GM18870 (cell line): ENCODE measurements at regions not wholly inside any gene's neighbourhood (a gene's known extent, or its start where the extent isn't known, plus 50 kb on each side); places are given as distances from the start of the nearest gene placed in this dataset.

Source experiments
- ATAC-seq: cut with Tn5 transposase; IDR thresholded peaks from one replicate; pipeline ENCODE4 v1.9.1; 2021; ENCODE audit warnings: moderate library complexity; ENCODE audit not compliant: unreplicated experiment

DNA sequence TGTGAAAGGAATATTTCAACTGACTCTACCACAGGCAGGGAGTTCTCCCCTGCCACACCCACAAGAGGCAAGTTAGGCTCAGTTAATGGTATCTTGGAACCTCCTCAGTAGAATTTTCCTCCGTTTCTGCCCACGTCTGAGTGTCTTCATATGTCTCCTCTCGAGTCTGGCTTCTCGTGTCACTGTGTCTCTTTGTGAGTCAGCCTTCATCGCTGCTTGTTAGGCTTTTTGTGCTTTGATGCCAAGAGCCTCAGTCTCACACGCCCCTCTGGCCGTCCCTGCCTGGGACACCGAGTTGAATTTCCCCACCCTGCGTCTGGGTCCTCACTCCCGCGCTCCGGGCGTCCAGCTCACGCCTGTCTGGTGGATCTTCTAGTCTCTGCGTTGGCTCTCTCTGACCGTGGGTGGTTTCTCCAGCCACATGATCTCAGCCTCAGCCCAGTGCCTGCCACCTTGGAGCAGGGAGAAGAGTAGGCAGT lies 125.7 kb upstream of the GADD45A start:
- no peak for ATAC-seq

DNA sequence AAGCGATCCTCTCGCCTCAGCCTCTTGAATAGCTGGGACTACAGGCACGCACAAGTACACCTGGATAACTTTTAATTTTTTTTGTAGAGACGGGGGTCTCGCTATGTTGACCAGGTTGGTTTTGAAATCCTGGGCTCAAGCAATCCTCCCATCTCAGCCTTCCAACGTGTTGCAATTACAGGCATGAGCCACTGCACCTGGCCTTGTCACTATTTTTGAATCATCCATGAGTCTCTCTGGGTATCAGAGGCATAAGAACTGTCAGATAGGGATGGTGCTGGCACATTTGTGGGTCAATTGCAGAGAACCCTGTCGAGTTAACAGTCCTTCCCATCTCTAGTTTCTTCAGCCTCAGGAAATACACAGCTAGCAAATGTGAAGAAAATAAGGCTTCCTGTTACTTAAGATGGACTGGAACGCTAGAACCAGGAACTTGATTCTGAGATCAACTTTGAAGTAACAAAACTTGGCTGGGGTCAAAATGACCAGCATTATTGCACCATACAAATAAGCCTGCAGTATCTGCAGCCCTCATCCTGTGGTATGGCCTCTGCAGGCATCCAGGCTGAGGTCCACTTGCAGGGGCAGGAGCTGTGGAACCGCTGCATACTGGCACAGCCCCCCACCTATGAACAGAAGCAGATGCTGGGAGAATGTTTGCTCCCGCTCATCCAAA lies 124.3 kb upstream of the GADD45A start:
- ATAC-seq = no peak

DNA sequence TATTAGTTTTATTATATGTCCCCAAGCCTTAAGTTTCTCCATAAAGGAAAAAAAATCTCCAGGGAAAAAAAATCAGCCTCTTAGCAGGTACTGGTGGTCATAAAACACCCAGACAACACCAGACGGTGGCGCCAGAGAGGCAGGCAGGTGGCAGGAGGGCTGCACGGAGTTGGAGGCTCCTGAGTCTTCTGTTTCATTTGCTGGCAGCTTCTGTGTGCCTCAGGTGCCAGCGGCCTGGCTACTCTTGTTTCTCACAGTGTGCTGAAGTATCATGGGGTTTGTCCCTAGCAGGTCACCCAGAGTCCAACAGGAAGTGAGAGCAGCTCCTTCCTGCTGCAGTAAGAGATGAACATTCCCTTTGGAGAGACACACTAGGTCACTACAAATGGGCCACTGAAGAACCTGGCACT lies 123.3 kb upstream of the GADD45A start:
- peak; percentile 63 for ATAC-seq

DNA sequence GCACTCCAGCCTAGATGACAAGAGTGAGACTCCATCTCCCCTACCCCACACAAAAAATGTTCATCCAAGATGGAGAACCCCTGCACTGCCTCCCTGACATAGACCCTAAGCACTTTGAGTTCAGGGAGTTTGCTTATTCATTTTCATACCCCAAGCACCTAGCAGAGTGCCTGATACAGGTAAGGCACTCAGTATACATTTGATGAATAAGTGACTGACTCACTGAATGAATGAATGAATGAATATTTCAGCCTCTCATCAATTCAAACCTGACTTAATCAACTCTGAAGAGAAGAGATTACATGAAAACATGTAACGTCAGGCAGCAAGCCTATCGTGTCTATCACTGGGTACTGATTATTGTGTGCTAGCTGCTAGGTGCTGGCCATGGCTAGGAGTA lies 121.3 kb upstream of the GADD45A start:
- no peak for ATAC-seq

DNA sequence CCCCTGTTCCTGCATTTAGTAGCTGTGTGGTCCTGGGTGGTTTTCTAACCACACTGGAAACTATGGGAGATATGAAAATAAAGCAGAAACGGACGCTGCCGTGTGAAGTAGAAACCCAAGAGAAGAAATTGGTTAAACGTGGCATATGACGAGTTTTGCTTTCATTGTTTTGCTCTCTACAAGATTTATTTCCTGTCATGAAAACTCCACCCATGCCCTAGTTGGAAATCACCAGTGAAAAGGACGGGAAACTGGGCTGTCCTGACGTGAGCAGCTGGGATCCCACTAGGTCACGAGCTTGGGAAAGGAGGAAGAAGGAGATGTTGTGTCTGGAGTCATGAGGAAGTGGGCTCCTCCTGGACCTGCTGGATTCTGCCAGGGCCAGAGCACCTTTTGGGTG lies 120.8 kb upstream of the GADD45A start:
- ATAC-seq = no peak

DNA sequence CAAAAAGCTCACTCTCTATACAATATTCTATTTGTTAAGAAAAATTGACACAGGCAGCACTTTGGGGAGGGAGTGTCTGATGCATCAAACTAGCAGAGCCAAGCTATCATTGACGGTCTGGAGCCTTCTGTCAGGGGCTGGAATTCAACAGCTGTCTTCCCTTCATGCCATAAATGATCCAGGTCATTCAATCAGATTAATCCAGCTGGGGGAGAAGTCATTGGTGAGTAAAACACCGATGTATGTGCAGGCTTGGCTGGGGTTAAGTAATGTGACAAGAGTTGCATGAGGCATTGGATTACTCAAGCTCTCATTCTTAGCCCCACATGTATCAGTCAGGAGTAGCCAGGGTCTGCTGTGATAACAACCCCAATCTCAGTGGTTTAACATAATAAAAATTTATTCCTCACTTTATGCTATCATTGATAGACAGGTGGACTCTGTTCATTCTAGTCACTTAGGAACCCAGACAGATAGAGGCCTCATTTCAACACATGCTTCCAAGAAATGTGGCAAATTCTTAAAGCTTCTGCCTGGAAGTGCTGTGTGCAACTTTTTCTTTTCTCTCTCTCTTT lies 118.1 kb upstream of the GADD45A start:
- ATAC-seq = no peak

DNA sequence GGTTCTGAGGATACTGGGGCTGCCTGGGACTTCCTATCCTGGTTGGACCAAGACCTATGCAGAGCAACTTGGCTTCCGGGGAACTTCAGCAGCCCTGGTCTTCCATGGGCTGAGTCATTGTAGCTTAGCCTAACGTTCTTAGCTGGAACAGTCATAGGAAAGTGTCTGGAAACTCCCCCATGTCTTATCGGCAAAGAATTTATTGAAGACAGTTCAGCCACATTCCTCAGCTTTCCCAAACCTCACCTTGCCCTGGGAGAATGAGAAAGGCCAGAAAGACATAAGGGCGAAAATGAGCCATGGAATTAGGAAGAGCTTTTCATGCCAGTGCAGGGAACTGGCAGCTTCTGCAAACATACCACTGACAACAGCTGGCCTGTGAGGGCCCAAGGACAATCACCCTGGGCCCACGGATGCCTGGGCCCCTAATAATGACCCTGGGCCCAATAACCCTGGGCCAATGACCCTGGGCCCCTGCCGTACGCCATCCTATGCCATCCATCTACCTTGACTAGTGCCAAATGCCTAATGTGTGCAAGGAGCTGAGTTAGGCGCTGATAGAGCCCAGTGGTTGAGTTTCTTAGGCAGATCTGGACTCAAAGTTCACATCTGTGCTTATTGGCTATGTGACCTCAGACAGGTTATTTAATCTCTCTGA lies 114.4 kb upstream of the GADD45A start:
- no peak for ATAC-seq

DNA sequence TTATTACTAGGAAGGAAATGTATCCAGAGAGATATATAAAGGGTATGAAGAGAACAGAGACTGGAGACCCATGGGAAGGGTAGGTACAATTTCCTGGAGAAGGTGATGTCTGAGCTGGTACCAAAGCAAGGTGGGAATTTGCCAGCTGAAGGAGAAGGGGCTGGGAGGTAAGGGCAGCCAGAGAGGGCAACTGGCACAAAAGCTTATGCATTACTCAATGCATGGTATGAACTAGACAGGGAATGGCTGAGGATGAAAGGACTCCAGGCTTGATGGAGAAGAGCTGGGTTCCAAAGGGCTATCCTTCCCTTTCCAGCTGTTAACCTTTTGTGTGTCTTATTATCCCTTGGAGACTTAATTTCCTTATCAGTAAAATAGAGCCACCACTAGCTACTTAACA lies 113.6 kb upstream of the GADD45A start:
- no peak for ATAC-seq

DNA sequence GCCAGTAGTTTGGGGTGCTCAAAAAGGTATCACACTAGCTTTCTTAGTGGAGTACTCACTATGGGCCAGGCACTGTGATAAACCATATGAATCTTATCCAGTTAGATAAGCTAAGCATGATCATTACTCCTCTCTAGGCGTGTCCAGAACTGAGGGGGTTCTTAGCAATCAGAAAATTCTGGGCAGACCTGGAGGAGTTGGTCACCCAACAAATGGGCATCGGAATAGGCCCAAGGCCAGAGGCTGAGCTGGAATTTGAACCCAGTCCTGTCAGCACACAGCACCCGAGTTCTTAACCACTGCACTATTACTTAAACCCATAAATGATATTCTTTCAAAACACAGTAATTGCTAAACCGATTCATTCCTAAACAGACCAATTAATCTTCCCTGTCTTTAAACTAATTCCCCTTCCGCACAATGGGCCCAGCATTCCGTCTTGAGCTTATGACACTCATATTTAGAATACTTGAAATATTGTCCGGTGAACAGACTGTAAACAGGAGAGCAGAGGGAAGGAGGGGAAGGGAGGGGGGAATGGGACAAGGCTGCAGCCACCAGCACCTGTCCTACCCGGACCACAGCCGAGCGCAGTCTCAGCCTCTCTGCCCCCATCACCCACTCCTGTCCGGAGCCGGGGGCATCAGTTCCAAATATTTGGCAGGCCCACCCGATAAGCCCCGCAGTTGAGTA lies 113.0 kb upstream of the GADD45A start:
- no peak for ATAC-seq

DNA sequence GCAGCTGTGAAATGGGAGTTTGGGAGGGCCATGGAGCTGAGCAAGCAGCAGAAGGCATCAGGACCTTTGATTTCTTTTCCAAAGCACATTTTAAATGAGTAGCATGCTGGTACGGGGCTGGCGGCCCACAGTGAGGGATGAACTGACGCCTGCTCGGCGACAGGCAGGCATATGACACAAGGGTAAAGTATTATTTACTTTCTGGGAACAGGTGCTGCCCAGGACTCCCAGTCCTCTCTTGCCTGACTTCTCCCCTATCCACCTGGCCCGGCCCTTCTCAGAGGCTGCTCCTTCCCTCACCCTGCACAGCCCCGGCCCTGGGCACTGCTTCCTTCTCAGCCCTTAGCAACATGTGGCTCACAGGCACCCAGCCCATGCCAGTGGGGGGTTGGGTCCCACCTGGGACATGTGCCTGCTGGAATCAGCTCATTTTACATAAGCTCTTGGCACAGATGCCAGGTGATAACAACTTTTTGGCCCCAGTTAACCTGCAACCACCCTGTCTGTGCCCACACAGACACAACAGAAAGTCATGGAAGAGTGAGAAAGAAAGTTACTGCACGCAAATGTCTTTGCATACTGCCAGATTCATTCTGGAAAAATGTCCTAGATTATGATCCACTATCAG lies 112.3 kb upstream of the GADD45A start:
- ATAC-seq = no peak

DNA sequence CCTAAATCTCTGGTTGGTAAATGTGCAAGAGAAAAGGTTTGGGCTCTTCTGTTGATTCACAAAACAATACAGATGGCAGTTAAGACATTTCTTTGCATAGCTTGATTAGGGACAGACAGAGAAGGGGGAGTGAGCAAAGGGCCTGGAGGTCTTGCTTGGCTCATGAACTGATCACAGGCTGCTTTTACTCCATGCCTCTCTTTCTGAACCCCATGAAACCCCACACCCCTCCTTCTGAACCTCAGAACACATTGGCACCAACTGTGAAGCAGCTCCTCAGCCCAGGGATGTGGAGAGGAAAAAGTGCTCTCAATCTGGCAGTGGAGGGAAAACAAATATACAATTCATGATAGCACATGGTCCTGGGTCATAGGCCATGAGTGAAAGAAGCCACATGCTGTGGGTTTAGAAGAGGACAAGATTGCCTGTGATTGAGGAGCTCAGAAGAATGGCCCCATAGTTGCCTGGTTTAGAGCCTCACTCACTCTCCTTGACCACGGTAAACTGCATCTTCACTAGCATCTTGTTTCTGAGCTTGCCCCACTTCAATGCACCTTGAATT lies 111.6 kb upstream of the GADD45A start:
- no peak for ATAC-seq

DNA sequence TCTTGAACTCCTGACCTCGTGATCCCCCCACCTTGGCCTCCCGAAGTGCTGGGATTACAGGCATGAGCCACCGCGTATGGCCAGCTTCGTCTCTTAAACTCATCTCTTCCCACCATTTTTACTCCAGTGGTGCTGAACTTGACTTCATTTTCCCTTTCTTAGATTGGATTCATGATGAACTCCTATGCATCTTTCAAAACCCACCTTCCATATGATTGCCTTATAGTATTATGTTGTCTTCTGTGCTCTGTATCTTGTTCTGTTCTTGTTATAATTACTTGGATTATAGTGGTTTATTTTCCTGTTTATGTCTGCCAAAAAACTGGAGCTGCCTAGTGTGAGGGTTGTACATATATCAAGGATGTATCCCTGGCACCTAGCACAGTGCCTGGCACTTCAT lies 110.8 kb upstream of the GADD45A start:
- ATAC-seq = no peak

DNA sequence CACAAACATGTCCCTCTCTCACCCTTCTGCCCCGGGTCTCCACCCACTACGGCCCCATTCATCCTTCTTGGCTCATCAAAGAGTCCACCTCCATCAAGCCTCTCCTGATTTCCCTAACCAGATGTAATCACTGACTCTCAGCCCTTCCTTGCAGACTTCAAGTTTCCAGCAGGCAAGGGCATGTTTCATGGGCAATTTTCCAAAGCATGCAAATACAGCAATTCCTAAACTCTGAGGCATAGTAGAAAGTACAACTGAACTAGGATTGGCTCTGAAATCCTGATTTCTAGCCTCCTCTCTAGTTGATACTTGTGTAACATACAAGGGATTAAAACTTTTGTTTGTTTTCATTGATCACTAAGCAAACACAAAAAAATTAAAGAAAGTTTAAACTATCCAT lies 109.1 kb upstream of the GADD45A start:
- ATAC-seq = no peak

DNA sequence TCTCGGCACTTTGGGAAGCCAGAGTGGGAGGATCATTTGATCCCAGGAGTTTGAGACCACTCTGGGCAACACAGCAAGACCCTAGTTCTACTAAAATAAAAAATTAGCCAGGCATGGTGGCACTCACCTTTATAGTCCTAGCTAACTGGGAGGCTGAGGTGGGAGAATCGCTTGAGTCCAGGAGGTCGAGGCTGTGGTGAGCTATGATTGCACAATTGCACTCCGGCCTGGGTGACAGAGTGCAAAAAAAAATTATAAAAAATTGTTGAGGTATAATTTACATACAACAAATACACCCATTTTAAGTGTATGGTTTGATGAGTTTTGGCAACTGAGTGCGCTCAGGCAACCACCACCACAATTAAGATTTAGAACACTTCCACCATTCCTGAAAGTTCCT lies 108.5 kb upstream of the GADD45A start:
- no peak for ATAC-seq

DNA sequence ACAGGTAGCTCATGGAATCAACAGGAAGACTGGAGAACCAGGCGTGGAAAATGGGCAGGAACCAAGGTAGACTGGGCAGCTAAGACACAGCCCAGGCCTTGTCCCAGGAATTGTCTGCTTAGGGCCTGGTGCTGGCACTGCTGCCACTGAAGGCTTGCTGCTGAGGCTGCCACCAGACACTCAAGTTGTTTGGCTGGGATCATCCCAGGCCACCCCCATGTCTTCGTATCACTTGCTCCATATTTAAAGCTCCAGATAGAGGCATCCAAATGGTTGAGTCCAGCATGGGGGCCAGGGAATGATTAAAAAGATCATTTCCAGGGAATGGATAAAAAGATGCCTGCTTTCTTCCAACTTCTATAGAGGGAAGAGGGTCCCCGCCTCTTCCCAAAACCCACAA lies 107.4 kb upstream of the GADD45A start:
- ATAC-seq = no peak

DNA sequence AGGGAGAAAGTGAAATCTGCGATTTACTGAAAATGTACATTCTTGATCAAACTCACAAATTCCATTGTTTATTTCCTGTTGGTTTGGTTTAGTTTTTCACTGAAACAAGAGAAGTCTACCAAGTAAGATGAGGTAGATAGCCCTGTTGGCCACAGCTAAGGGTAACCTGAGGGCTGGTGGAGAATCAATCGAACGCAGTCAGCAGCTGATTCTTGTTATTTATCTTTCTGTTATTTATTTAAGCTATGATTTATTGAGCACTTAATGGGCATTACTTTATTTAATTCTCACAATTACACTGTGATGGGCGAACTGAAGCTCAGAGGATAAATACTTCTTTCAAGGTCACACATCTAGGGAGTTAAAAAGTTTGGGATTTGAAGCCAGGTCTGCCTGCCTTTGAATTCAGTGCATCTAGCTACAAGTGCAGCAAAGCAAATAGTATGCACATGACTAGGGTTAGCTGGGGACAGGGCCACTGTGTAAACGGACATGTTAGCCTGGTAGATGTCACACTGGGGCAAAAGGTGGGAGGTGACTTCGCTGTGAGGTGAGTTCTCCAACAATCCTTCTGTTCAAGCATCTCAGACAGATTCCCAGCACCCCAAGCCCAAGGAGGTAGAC lies 106.5 kb upstream of the GADD45A start:
- no peak for ATAC-seq

DNA sequence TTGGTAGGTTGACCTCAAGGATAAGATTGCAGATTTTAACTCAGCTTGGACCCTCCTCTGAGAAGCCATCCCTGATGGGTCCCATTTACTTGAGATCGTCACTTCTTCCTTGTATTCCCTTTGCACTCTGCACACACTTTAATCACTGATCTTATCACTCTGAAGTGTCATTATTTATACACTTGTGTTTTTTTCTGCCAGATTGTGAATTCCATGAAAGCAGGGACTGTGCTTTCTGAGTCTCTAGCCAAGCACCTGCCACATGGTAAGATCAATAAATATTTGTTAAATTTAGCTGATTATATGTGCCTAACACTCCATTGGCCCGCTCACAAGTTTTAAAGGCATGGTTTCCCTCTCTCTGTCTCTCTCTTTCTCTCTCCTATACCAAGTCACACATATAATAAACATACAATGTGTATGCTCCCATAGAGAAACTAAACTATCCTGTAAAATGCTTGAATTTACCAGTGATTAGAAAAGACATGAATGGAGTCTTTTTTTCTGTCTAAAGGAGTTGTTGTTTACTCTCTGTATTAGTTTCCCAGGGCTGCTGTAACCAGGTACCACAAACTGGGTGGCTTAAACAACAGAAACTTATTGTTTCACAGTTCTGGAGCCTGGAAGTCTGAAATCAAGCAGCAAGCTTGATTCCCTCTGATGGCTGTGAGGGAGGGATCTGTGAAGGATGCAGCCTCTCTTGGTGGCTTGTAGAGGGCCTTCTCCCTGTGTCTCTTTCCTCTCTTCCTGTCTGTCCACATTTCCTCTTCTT lies 105.2 kb upstream of the GADD45A start:
- ATAC-seq = no peak

DNA sequence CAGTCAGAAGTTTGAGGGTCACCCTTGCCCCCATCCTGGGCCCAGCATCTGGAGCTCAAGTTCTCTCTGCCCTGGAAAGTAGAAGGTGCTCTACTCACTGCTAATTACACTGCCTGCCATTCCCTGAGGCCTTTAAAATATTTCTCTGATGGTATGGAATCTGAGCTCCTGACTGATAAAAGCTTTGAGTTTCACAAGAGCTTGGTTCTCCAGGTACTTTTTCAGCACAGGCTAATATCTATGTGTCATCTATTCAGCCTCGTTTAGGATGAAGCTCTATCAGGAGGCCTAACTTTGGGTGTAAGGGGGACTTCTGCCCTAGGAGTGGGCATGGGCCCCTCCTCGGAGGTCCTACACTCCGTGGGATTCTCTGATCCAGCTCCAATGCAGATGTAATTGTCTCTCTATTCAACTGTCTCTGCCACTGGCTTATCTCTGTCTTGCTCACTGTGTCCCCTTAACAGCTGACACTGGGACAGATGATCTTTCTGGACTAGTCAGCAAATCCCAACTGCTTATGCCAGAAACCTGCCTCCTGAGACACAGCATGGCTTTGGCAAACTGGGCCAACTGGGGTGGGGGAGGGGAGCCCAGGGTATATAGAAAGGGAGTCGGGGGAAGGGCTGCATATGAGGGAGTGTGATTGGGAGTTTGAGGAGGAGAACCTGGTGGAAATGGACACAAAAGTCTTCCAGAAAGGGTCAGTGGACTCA lies 104.2 kb upstream of the GADD45A start:
- no peak for ATAC-seq
